Esophagus muscularis mucosa (tissue), 3 donors: ENCODE measurements at regions not wholly inside any gene's neighbourhood (a gene's known extent, or its start where the extent isn't known, plus 50 kb on each side); places are given as distances from the start of the nearest gene placed in this dataset.
"Not testable (repeated sequence)": the region's sequence is repeated elsewhere in the genome, so short reads cannot be mapped to it uniquely, and the experiment has no call there.

Source experiments
- POLR2A ChIP-seq: fragments of 450-650 bp; IDR thresholded peaks from one replicate; pipeline ENCODE4 v1.6.1; 2017; ENCODE audit warnings: antibody characterized with exemption, moderate library complexity, mild to moderate bottlenecking, low read depth
- TF ChIP-seq, protein P1 (sequence below), 3 experiments: fragments of 200-600 bp in 2 of 3; fragments of 450-650 bp in 1 of 3; sonication (generic) in 2 of 3; IDR thresholded peaks; one replicate each; pipeline ENCODE4 v1.5.1; 2017 to 2019; ENCODE audit warnings: antibody characterized with exemption in 3 of 3, mild to moderate bottlenecking in 2 of 3, moderate library complexity in 1 of 3

GRCh38 chr6:92671462-92671861 lies 747.9 kb downstream of the EPHA7 start:
- TF ChIP-seq, protein P1, sequence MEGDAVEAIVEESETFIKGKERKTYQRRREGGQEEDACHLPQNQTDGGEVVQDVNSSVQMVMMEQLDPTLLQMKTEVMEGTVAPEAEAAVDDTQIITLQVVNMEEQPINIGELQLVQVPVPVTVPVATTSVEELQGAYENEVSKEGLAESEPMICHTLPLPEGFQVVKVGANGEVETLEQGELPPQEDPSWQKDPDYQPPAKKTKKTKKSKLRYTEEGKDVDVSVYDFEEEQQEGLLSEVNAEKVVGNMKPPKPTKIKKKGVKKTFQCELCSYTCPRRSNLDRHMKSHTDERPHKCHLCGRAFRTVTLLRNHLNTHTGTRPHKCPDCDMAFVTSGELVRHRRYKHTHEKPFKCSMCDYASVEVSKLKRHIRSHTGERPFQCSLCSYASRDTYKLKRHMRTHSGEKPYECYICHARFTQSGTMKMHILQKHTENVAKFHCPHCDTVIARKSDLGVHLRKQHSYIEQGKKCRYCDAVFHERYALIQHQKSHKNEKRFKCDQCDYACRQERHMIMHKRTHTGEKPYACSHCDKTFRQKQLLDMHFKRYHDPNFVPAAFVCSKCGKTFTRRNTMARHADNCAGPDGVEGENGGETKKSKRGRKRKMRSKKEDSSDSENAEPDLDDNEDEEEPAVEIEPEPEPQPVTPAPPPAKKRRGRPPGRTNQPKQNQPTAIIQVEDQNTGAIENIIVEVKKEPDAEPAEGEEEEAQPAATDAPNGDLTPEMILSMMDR (IDR thresholded peaks at IDR 0.05) = not testable (repeated sequence)
- TF ChIP-seq POLR2A = not testable (repeated sequence)
